ENCODE measurements at regions not wholly inside any gene's neighbourhood (a gene's known extent, or its start where the extent isn't known, plus 50 kb on each side); places are given as distances from the start of the nearest gene placed in this dataset.

- TF ChIP-seq CTCF (IDR thresholded peaks at IDR 0.05): no peak
- DNase-seq: no peak
- intact Hi-C loops (cut with DNase I): no loop called here
- no peaks in the 10 kb centered on the region for H3K9me3 ChIP-seq
- no peaks in the 10 kb centered on the region for H3K4me1 ChIP-seq
- H3K36me3 ChIP-seq: no peaks in the 10 kb centered on the region
- no peak overlapping the region for H3K9ac ChIP-seq (ENCODE audit: low read depth in 2 of 2, low read length in 2 of 2)
- no peak overlapping the region for H3K27ac ChIP-seq
- no peaks in the 10 kb centered on the region for H3K27me3 ChIP-seq
- no peak overlapping the region for H3K4me3 ChIP-seq
These were observed 232.2 kb downstream of the DLEU7 start for GRCh38 chr13:50611117-50611781.

GRCh38 chr13:50612717-50613116, 230.8 kb downstream of the DLEU7 start:
- TF ChIP-seq CTCF (IDR thresholded peaks at IDR 0.05): no peak
- intact Hi-C loops (cut with DNase I): no loop called here

GRCh38 chr13:50613356-50613831, 230.1 kb downstream of the DLEU7 start:
- Histone ChIP-seq H3K9me3 (no peaks in the 10 kb centered on the region), H3K4me1 (no peaks in the 10 kb centered on the region), H3K9ac (ENCODE audit: low read depth in 2 of 2, low read length in 2 of 2) (no peak overlapping the region), H3K27ac (no peak overlapping the region), H3K36me3 (no peaks in the 10 kb centered on the region), H3K27me3 (no peaks in the 10 kb centered on the region), H3K4me3 (no peak overlapping the region)
- no peak for TF ChIP-seq CTCF (IDR thresholded peaks at IDR 0.05)
- intact Hi-C loops (cut with DNase I): no loop called here
- no peak for DNase-seq

More at GRCh38 chr13:50612717-50613116, 230.8 kb downstream of the DLEU7 start:
- no peaks in the 10 kb centered on the region for H3K27me3 ChIP-seq
- H3K4me1 ChIP-seq: no peaks in the 10 kb centered on the region
- H3K36me3 ChIP-seq: no peaks in the 10 kb centered on the region
- H3K4me3 ChIP-seq: no peak overlapping the region
- no peaks in the 10 kb centered on the region for H3K9me3 ChIP-seq
- no peak overlapping the region for H3K27ac ChIP-seq
- DNase-seq: no peak
- H3K9ac ChIP-seq (ENCODE audit: low read depth in 2 of 2, low read length in 2 of 2): no peak overlapping the region

- no peak overlapping the region for H3K27ac ChIP-seq
These were observed 228.3 kb downstream of the DLEU7 start for GRCh38 chr13:50615234-50615633.

GRCh38 chr13:50616101-50616500, 227.4 kb downstream of the DLEU7 start:
- Histone ChIP-seq H3K4me3 (no peak overlapping the region), H3K9me3 (no peaks in the 10 kb centered on the region), H3K4me1 (no peaks in the 10 kb centered on the region), H3K9ac (ENCODE audit: low read depth in 2 of 2, low read length in 2 of 2) (no peak overlapping the region), H3K27ac (no peak overlapping the region), H3K27me3 (no peaks in the 10 kb centered on the region), H3K36me3 (no peaks in the 10 kb centered on the region)
- TF ChIP-seq CTCF (IDR thresholded peaks at IDR 0.05): no peak
- DNase-seq: no peak
- intact Hi-C loops (cut with DNase I): no loop called here

More at GRCh38 chr13:50615234-50615633, 228.3 kb downstream of the DLEU7 start:
- H3K9me3 ChIP-seq: no peaks in the 10 kb centered on the region
- H3K27me3 ChIP-seq: no peaks in the 10 kb centered on the region
- H3K36me3 ChIP-seq: no peaks in the 10 kb centered on the region
- H3K4me3 ChIP-seq: no peak overlapping the region
- DNase-seq: no peak
- no peaks in the 10 kb centered on the region for H3K4me1 ChIP-seq
- intact Hi-C loops (cut with DNase I): no loop called here
- no peak for TF ChIP-seq CTCF (IDR thresholded peaks at IDR 0.05)
- H3K9ac ChIP-seq (ENCODE audit: low read depth in 2 of 2, low read length in 2 of 2): no peak overlapping the region

All from colonic mucosa (tissue), 4 donors.